GM21619 (cell line): ENCODE measurements at regions not wholly inside any gene's neighbourhood (a gene's known extent, or its start where the extent isn't known, plus 50 kb on each side); places are given as distances from the start of the nearest gene placed in this dataset.

Source experiments
- ATAC-seq: cut with Tn5 transposase; IDR thresholded peaks from one replicate; pipeline ENCODE4 v1.9.1; 2021; ENCODE audit not compliant: unreplicated experiment

- ATAC-seq, result no peak
These were observed 233.7 kb downstream of the SCG2 start for GRCh38 chr2:223368481-223368880.

GRCh38 chr2:223369889-223370288 lies 232.3 kb downstream of the SCG2 start:
- no peak for ATAC-seq

- ATAC-seq, result no peak
These were observed 218.8 kb downstream of the SCG2 start for GRCh38 chr2:223383315-223383714.

- ATAC-seq, result no peak
These were observed 216.0 kb downstream of the SCG2 start for GRCh38 chr2:223386189-223386588.

- ATAC-seq, result no peak
These were observed 215.2 kb downstream of the SCG2 start for GRCh38 chr2:223386984-223387383.

- ATAC-seq, result no peak
These were observed 212.5 kb downstream of the SCG2 start for GRCh38 chr2:223389624-223390023.

- ATAC-seq, result no peak
These were observed 205.2 kb downstream of the SCG2 start for GRCh38 chr2:223396993-223397392.

GRCh38 chr2:223399357-223399957 lies 202.7 kb downstream of the SCG2 start:
- ATAC-seq, result no peak

GRCh38 chr2:223404616-223405015 lies 197.5 kb downstream of the SCG2 start:
- no peak for ATAC-seq

- no peak for ATAC-seq
These were observed 187.5 kb downstream of the SCG2 start for GRCh38 chr2:223414646-223415045.

- no peak for ATAC-seq
These were observed 187.1 kb downstream of the SCG2 start for GRCh38 chr2:223415071-223415470.

GRCh38 chr2:223416815-223417610 lies 185.1 kb downstream of the SCG2 start:
- ATAC-seq, result no peak

- ATAC-seq, result no peak
These were observed 184.0 kb downstream of the SCG2 start for GRCh38 chr2:223418131-223418530.

GRCh38 chr2:223418604-223419199 lies 183.5 kb downstream of the SCG2 start:
- ATAC-seq, result no peak

GRCh38 chr2:223420048-223420447 lies 182.1 kb downstream of the SCG2 start:
- ATAC-seq, result no peak

GRCh38 chr2:223431479-223431878 lies 170.7 kb downstream of the SCG2 start:
- ATAC-seq, result no peak

GRCh38 chr2:223433461-223433860 lies 168.7 kb downstream of the SCG2 start:
- ATAC-seq, result no peak

- no peak for ATAC-seq
These were observed 164.4 kb downstream of the SCG2 start for GRCh38 chr2:223437788-223438187.

- no peak for ATAC-seq
These were observed 163.0 kb downstream of the SCG2 start for GRCh38 chr2:223439184-223439583.

- no peak for ATAC-seq
These were observed 162.4 kb downstream of the SCG2 start for GRCh38 chr2:223439786-223440185.

GRCh38 chr2:223442847-223443246 lies 159.3 kb downstream of the SCG2 start:
- no peak for ATAC-seq

GRCh38 chr2:223450246-223450645 lies 151.9 kb downstream of the SCG2 start:
- no peak for ATAC-seq
